H1 (cell line): ENCODE measurements at regions not wholly inside any gene's neighbourhood (a gene's known extent, or its start where the extent isn't known, plus 50 kb on each side); places are given as distances from the start of the nearest gene placed in this dataset.

Experiments
- CTCF ChIA-PET: fragments of 300-600 bp; sonication (Branson Sonifier 250); formaldehyde crosslinking; loops from one replicate; lab custom pipeline; 2021; ENCODE audit not compliant: partially characterized antibody; lab: Charles Lee
- POLR2A ChIA-PET: fragments of 300-600 bp; sonication (Branson Sonifier 250); formaldehyde crosslinking; loops from one replicate; lab custom pipeline; 2021; ENCODE audit warnings: inconsistent platforms; ENCODE audit not compliant: partially characterized antibody; lab: Charles Lee
- DNase-seq, 2 experiments: peaks; one replicate each; pipeline versions ENCODE4 v3.0.0 to v3.0.0-alpha.2; 2010 to 2022; ENCODE audit warnings: low spot score in 2 of 2, low read depth in 1 of 2, mixed read lengths in 1 of 2
- FAIRE-seq: peaks from 2 replicates; lab custom pipeline; 2011; peaks lifted over from hg19 to GRCh38; lab: Jason Lieb, UNC
- H2AFZ ChIP-seq: 2 replicates; pipeline ENCODE4 v1.8.1; 2012; ENCODE audit warnings: low read length, inconsistent platforms
- H2AK5ac ChIP-seq: 2 replicates; pipeline ENCODE4 v1.6.1; 2013; ENCODE audit warnings: low read depth, low read length
- H2BK120ac ChIP-seq: replicated peaks from 2 replicates; pipeline ENCODE3; 2013; ENCODE audit warnings: low read depth, low read length, inconsistent platforms
- H2BK12ac ChIP-seq: 2 replicates; pipeline ENCODE4 v1.6.1; 2013; ENCODE audit warnings: low read depth, low read length
- H2BK15ac ChIP-seq: 2 replicates; pipeline ENCODE4 v1.6.1; 2013; ENCODE audit warnings: low read length
- H2BK20ac ChIP-seq: 2 replicates; pipeline ENCODE4 v1.6.1; 2013; ENCODE audit warnings: low read length
- H2BK5ac ChIP-seq: 2 replicates; pipeline ENCODE4 v1.6.1; 2013; ENCODE audit warnings: low read depth, low read length
- H3K14ac ChIP-seq: 2 replicates; pipeline ENCODE4 v1.6.1; 2013; ENCODE audit warnings: inconsistent platforms; ENCODE audit not compliant: insufficient read length
- H3K18ac ChIP-seq: 2 replicates; pipeline ENCODE4 v1.6.1; 2013; ENCODE audit warnings: low read length; ENCODE audit errors: extremely low read depth
- H3K23ac ChIP-seq: 2 replicates; pipeline ENCODE4 v1.6.1; 2013; ENCODE audit warnings: inconsistent platforms; ENCODE audit not compliant: insufficient read length
- H3K23me2 ChIP-seq: 2 replicates; pipeline ENCODE4 v1.6.1; 2013; ENCODE audit warnings: low read depth, low read length
- H3K27ac ChIP-seq: 2 replicates; pipeline ENCODE4 v1.6.1; 2011; ENCODE audit warnings: low read depth, low read length, inconsistent platforms
- H3K27me3 ChIP-seq, 4 experiments: replicated peaks in 1 of 4; 1 replicate in 1 of 4; 2 replicates in 3 of 4; pipeline versions ENCODE4 v1.6.1 to v1.8.1; 2011 to 2013; ENCODE audit warnings: low read length in 3 of 4, mild to moderate bottlenecking in 3 of 4, inconsistent platforms in 2 of 4, mixed read lengths in 2 of 4, moderate library complexity in 1 of 4; ENCODE audit not compliant: control insufficient read depth in 3 of 4, insufficient read depth in 3 of 4; ENCODE audit errors: extremely low read depth in 1 of 4
- H3K36me3 ChIP-seq, 4 experiments: 2 replicates each; pipeline versions ENCODE4 v1.6.1 to v1.8.1; 2011 to 2013; ENCODE audit warnings: mild to moderate bottlenecking in 4 of 4, low read length in 3 of 4, moderate library complexity in 2 of 4, control low read depth in 1 of 4, inconsistent platforms in 1 of 4; ENCODE audit not compliant: insufficient read depth in 4 of 4, control insufficient read depth in 2 of 4
- H3K4ac ChIP-seq: replicated peaks from 2 replicates; pipeline ENCODE3; 2013; ENCODE audit warnings: low read length, low read depth, mixed read lengths, inconsistent platforms; ENCODE audit not compliant: insufficient read length
- H3K4me1 ChIP-seq, 4 experiments: replicated peaks in 1 of 4; 1 replicate in 1 of 4; 2 replicates in 3 of 4; pipeline versions ENCODE4 v1.6.1 to v1.8.1; 2011 to 2013; ENCODE audit warnings: low read length in 3 of 4, inconsistent platforms in 2 of 4, mixed read lengths in 1 of 4; ENCODE audit not compliant: insufficient read depth in 4 of 4, control insufficient read depth in 3 of 4
- H3K4me2 ChIP-seq, 2 experiments: 2 replicates each; pipeline versions ENCODE4 v1.6.1 to v1.8.1; 2011 to 2013; ENCODE audit warnings: low read depth in 2 of 2, low read length in 2 of 2, control low read depth in 1 of 2, inconsistent platforms in 1 of 2, mild to moderate bottlenecking in 1 of 2; ENCODE audit not compliant: insufficient read depth in 1 of 2
- H3K4me3 ChIP-seq, 4 experiments: fragments of 200-600, 300-600 bp in 1 of 4; sonication (generic), shearing (Covaris generic), sonication (Bioruptor Twin) in 1 of 4; 2 replicates each; pipeline versions ENCODE4 v1.5.1 to v1.8.1; 2011 to 2016; ENCODE audit warnings: low read length in 4 of 4, low read depth in 3 of 4, control low read depth in 2 of 4, inconsistent platforms in 2 of 4, mild to moderate bottlenecking in 2 of 4, mixed read lengths in 1 of 4, moderate library complexity in 1 of 4; ENCODE audit not compliant: insufficient read depth in 2 of 4; ENCODE audit errors: extremely low read depth in 1 of 4
- H3K56ac ChIP-seq: replicated peaks from 2 replicates; pipeline ENCODE3; 2013; ENCODE audit warnings: low read depth, mild to moderate bottlenecking, mixed read lengths, low read length, inconsistent platforms; ENCODE audit not compliant: insufficient read length
- H3K79me1 ChIP-seq: 2 replicates; pipeline ENCODE4 v1.6.1; 2013; ENCODE audit warnings: low read depth, low read length, control low read depth
- H3K79me2 ChIP-seq, 2 experiments: 2 replicates each; pipeline versions ENCODE4 v1.6.1 to v1.8.1; 2012 to 2013; ENCODE audit warnings: low read length in 2 of 2, mild to moderate bottlenecking in 2 of 2, inconsistent platforms in 1 of 2; ENCODE audit not compliant: insufficient read depth in 2 of 2, control insufficient read depth in 1 of 2
- H3K9ac ChIP-seq, 4 experiments: replicated peaks in 1 of 4; 1 replicate in 1 of 4; 2 replicates in 3 of 4; pipeline versions ENCODE4 v1.6.1 to v1.8.1; 2011 to 2013; ENCODE audit warnings: low read depth in 3 of 4, low read length in 3 of 4, control low read depth in 2 of 4, mild to moderate bottlenecking in 2 of 4, moderate library complexity in 2 of 4, inconsistent platforms in 1 of 4; ENCODE audit errors: extremely low read depth in 1 of 4
- H3K9me3 ChIP-seq, 2 experiments: 2 replicates each; pipeline versions ENCODE4 v1.6.1 to v1.8.1; 2012 to 2013; ENCODE audit warnings: mild to moderate bottlenecking in 2 of 2, moderate library complexity in 2 of 2, control low read depth in 1 of 2, inconsistent platforms in 1 of 2, low read depth in 1 of 2, low read length in 1 of 2, mixed read lengths in 1 of 2; ENCODE audit not compliant: insufficient read depth in 2 of 2
- H4K20me1 ChIP-seq, 2 experiments: replicated peaks in 1 of 2; 2 replicates each; pipeline versions ENCODE3 to v1.8.1; 2011 to 2013; ENCODE audit warnings: inconsistent platforms in 2 of 2, low read length in 2 of 2, mild to moderate bottlenecking in 1 of 2; ENCODE audit not compliant: insufficient read depth in 2 of 2, control insufficient read depth in 1 of 2
- H4K5ac ChIP-seq: 2 replicates; pipeline ENCODE4 v1.6.1; 2013; ENCODE audit warnings: low read length, low read depth, mixed read lengths, inconsistent platforms; ENCODE audit not compliant: insufficient read length
- H4K8ac ChIP-seq: 2 replicates; pipeline ENCODE4 v1.8.0; 2013; ENCODE audit warnings: mild to moderate bottlenecking, moderate library complexity, low read length, inconsistent platforms; ENCODE audit not compliant: insufficient read depth; ENCODE audit errors: extremely low read depth
- H4K91ac ChIP-seq: replicated peaks from 2 replicates; pipeline ENCODE3; 2013; ENCODE audit warnings: low read length, mixed read lengths, inconsistent platforms; ENCODE audit not compliant: insufficient read length
- ATF2 ChIP-seq: IDR thresholded peaks from 2 replicates; pipeline ENCODE4 v1.6.1; 2012; ENCODE audit warnings: low read length, inconsistent platforms
- BACH1 ChIP-seq: IDR thresholded peaks from 2 replicates; pipeline ENCODE4 v1.6.1; 2012; ENCODE audit warnings: low read length, improper control_type of control experiment
- BRCA1 ChIP-seq: IDR thresholded peaks from 2 replicates; pipeline ENCODE4 v1.6.1; 2012; ENCODE audit warnings: low read depth, low read length, improper control_type of control experiment
- CHD1 ChIP-seq: IDR thresholded peaks from 2 replicates; pipeline ENCODE4 v1.6.1; 2012; ENCODE audit warnings: low read depth, low read length, improper control_type of control experiment
- CREB1 ChIP-seq: IDR thresholded peaks from 2 replicates; pipeline ENCODE4 v1.6.1; 2012; ENCODE audit warnings: inconsistent platforms
- EZH2 ChIP-seq: fragments of 200-600 bp; sonication (generic); IDR thresholded peaks from 2 replicates; pipeline ENCODE4 v1.7.1; 2012; ENCODE audit warnings: low read depth, mild to moderate bottlenecking, moderate library complexity, low read length, inconsistent platforms; ENCODE audit not compliant: severe bottlenecking
- HDAC6 ChIP-seq: IDR thresholded peaks from one replicate; pipeline ENCODE4 v1.7.1; 2012; ENCODE audit warnings: low read depth, mild to moderate bottlenecking, inconsistent platforms, low read length, moderate library complexity
- KDM1A ChIP-seq: fragments of 200-600, 300-600 bp; sonication (generic); IDR thresholded peaks from 2 replicates; pipeline ENCODE4 v1.7.1; 2016; ENCODE audit warnings: mild to moderate bottlenecking, low read length, borderline replicate concordance
- NRF1 ChIP-seq: IDR thresholded peaks from 2 replicates; pipeline ENCODE4 v1.6.1; 2011; ENCODE audit warnings: mild to moderate bottlenecking, low read depth, low read length, improper control_type of control experiment
- RFX5 ChIP-seq: IDR thresholded peaks from 2 replicates; pipeline ENCODE4 v1.6.1; 2011; ENCODE audit warnings: low read depth, low read length, improper control_type of control experiment, borderline replicate concordance
- SAP30 ChIP-seq: fragments of 300-600 bp; sonication (generic); IDR thresholded peaks from 2 replicates; pipeline ENCODE4 v1.7.1; 2012; ENCODE audit warnings: low read length, moderate library complexity, mild to moderate bottlenecking, inconsistent platforms; ENCODE audit not compliant: insufficient read depth, insufficient replicate concordance
- SP1 ChIP-seq: IDR thresholded peaks from 2 replicates; pipeline ENCODE4 v1.6.1; 2011; ENCODE audit warnings: low read depth, low read length
- TAF7 ChIP-seq: optimal IDR thresholded peaks from 2 replicates; pipeline ENCODE3; 2011; ENCODE audit warnings: low read depth, mild to moderate bottlenecking, inconsistent platforms, low read length, moderate library complexity, borderline replicate concordance
- YY1 ChIP-seq: IDR thresholded peaks from 2 replicates; pipeline ENCODE4 v1.6.1; 2011; ENCODE audit warnings: low read depth, mild to moderate bottlenecking, low read length
- ZNF274 ChIP-seq: IDR thresholded peaks from 2 replicates; pipeline ENCODE4 v1.7.0; 2012; ENCODE audit warnings: low read length, borderline replicate concordance; ENCODE audit errors: extremely low read depth
- WGBS, 2 experiments: shearing (Covaris generic) in 1 of 2; methylation state at CpG; one replicate each; pipeline versions ENCODE4 v1.1.6 to v1.1.7; 2013 to 2015; ENCODE audit warnings: low lambda C conversion rate in 2 of 2, mixed read lengths in 2 of 2, inconsistent platforms in 1 of 2, low coverage in 1 of 2, missing lambda C conversion rate in 1 of 2; ENCODE audit not compliant: insufficient replicate concordance in 2 of 2, insufficient coverage in 1 of 2, insufficient read length in 1 of 2; ENCODE audit errors: extremely low coverage in 1 of 2, missing lambda C conversion rate in 1 of 2; 5-methylcytosine and 5-hydroxymethylcytosine counted together

- Histone ChIP-seq H3K36me3 (no peaks in the 10 kb centered on the region), H2BK12ac (no peak overlapping the region), H3K4me3 (no peak overlapping the region), H3K56ac (no peak overlapping the region), H3K23ac (no peak overlapping the region), H3K4ac (no peak overlapping the region), H3K18ac (no peak overlapping the region), H2BK15ac (no peak overlapping the region), H2BK5ac (no peak overlapping the region), H3K4me1 (no peaks in the 10 kb centered on the region), H3K27ac (no peak overlapping the region), H2BK20ac (no peak overlapping the region), H2AFZ (no peak overlapping the region; the same call in 1 of the 2 replicates), H4K5ac (no peak overlapping the region), H3K79me1 (no peaks in the 10 kb centered on the region), H4K20me1 (no peaks in the 10 kb centered on the region), H3K9ac (no peak overlapping the region), H4K8ac (no peak overlapping the region), H3K4me2 (no peak overlapping the region), H3K23me2 (no peaks in the 10 kb centered on the region), H4K91ac (no peak overlapping the region), H2BK120ac (no peak overlapping the region), H3K79me2 (no peaks in the 10 kb centered on the region), H3K9me3 (no peaks in the 10 kb centered on the region), H3K14ac (no peak overlapping the region), H3K27me3 (no peaks in the 10 kb centered on the region), H2AK5ac (no peak overlapping the region)
- DNase-seq (no peak), FAIRE-seq (no peak)
- WGBS, 2 experiments = 92% methylated on average over 2 of the region's 2 CpGs; no CpG with 5 or more reads in 1 of the 2 experiments
- TF ChIP-seq CHD1 (no peak), CREB1 (no peak), SAP30 (no peak), RFX5 (no peak), NRF1 (no peak), ATF2 (no peak), KDM1A (no peak), SP1 (no peak), HDAC6 (no peak), ZNF274 (no peak), TAF7 (no peak), YY1 (no peak), BACH1 (no peak), EZH2 (no peak), BRCA1 (no peak)
- POLR2A ChIA-PET = no interaction called here
- CTCF ChIA-PET = no interaction called here
Measured at GRCh38 chr4:132770776-132771175, 378.3 kb upstream of the PCDH10 start.
